ENCODE measurements at regions not wholly inside any gene's neighbourhood (a gene's known extent, or its start where the extent isn't known, plus 50 kb on each side); places are given as distances from the start of the nearest gene placed in this dataset.
A peak's percentile ranks its signal among the peaks of the same experiment; 100 is the strongest.
"Not testable (repeated sequence)": the region's sequence is repeated elsewhere in the genome, so short reads cannot be mapped to it uniquely, and the experiment has no call there.

DNA sequence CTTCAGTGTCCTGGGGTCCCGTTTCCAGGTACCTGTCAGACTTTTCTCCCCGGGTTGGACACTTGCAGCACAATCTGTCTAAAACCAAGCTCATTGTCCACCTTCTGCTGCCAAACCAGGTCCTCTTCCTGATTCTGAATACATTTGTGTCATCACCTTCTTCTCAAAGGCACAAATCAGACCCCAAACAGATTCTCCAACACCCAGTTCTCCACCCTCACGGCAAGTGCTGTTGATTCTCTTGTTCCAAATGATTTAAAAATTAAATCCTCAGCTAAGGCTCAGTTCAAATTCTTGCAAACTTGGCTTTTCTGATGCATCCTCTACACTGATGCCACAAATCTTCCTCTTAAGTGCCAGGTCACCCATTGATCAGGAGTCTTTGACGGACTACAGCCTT lies 122.5 kb upstream of the LDB2 start:
- Histone ChIP-seq H3K4me1 (replicated peaks in 1 of 2) (no peaks in the 10 kb centered on the region), H3K36me3 (replicated peaks in 1 of 2) (no peaks in the 10 kb centered on the region), H3K27ac (no peak overlapping the region), H3K27me3 (no peaks in the 10 kb centered on the region), H3K9me3 (replicated peaks in 1 of 3) (no peaks in the 10 kb centered on the region), H3K4me3 (no peak overlapping the region)
- WGBS, 4 donors = 70 to 91% (median 86%) methylated on average over 4 of the region's 4 CpGs
- intact Hi-C loops (cut with DNase I) = no loop called here
- TF ChIP-seq, protein P1, sequence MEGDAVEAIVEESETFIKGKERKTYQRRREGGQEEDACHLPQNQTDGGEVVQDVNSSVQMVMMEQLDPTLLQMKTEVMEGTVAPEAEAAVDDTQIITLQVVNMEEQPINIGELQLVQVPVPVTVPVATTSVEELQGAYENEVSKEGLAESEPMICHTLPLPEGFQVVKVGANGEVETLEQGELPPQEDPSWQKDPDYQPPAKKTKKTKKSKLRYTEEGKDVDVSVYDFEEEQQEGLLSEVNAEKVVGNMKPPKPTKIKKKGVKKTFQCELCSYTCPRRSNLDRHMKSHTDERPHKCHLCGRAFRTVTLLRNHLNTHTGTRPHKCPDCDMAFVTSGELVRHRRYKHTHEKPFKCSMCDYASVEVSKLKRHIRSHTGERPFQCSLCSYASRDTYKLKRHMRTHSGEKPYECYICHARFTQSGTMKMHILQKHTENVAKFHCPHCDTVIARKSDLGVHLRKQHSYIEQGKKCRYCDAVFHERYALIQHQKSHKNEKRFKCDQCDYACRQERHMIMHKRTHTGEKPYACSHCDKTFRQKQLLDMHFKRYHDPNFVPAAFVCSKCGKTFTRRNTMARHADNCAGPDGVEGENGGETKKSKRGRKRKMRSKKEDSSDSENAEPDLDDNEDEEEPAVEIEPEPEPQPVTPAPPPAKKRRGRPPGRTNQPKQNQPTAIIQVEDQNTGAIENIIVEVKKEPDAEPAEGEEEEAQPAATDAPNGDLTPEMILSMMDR (IDR thresholded peaks at IDR 0.05) = no peak
- no peak for TF ChIP-seq POLR2A (IDR thresholded peaks at IDR 0.05)
- DNase-seq = no peak

GRCh38 chr4:17020451-17020850 lies 122.0 kb upstream of the LDB2 start:
- Histone ChIP-seq H3K9me3 (replicated peaks in 1 of 3) (no peaks in the 10 kb centered on the region), H3K4me3 (no peak overlapping the region), H3K36me3 (replicated peaks in 1 of 2) (no peaks in the 10 kb centered on the region), H3K4me1 (replicated peaks in 1 of 2) (no peaks in the 10 kb centered on the region), H3K27ac (no peak overlapping the region), H3K27me3 (no peaks in the 10 kb centered on the region)
- DNase-seq = no peak
- TF ChIP-seq, protein P1 (IDR thresholded peaks at IDR 0.05) = no peak
- no peak for TF ChIP-seq POLR2A (IDR thresholded peaks at IDR 0.05)
- intact Hi-C loops (cut with DNase I) = no loop called here
- WGBS, 4 donors = 89 to 94% (median 92%) methylated on average over 1 of the region's 1 CpG

DNA sequence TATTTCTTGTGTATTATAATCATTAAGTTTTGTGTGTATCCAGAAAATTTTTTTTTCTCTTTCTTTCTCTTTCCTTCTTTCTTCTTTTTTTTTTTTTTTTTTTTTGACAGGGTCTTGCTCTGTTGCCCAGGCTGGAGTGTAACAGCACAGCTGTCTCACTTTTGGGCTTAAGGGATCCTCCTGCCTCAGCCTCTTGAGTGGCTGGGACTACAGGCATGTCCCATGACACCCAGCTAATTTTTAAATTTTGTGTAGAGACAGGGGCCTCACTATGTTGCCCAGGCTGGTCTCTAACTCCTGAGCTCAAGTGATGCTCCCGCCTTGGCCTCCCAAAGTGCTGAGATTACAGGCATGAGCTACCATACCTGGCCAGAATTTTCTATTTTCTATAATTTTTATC lies 120.2 kb upstream of the LDB2 start:
- H3K27me3 ChIP-seq; DNase-seq; H3K36me3 ChIP-seq (replicated peaks in 1 of 2); H3K27ac ChIP-seq; H3K4me3 ChIP-seq; H3K9me3 ChIP-seq (replicated peaks in 1 of 3); intact Hi-C loops (cut with DNase I); H3K4me1 ChIP-seq (replicated peaks in 1 of 2): not testable (repeated sequence)
- WGBS, 4 donors = 94 to 100% (median 96%) methylated on average over 1 of the region's 1 CpG

- no peaks in the 10 kb centered on the region for H3K36me3 ChIP-seq (replicated peaks in 1 of 2)
- no peaks in the 10 kb centered on the region for H3K4me1 ChIP-seq (replicated peaks in 1 of 2)
- TF ChIP-seq, protein P1 (IDR thresholded peaks at IDR 0.05) = no peak
- no peak for TF ChIP-seq POLR2A (IDR thresholded peaks at IDR 0.05)
- H3K27ac ChIP-seq = peak overlapping the region in 1 of 5 donors; percentile 6
- H3K4me3 ChIP-seq = no peak overlapping the region
- H3K9me3 ChIP-seq (replicated peaks in 1 of 3) = no peaks in the 10 kb centered on the region
- peak in 1 of 7 donors; percentile 8 for DNase-seq
- no peaks in the 10 kb centered on the region for H3K27me3 ChIP-seq
- 24 to 33% (median 29%) methylated on average over 3 of the region's 3 CpGs for WGBS, 4 donors
- intact Hi-C loops (cut with DNase I) = no loop called here
These were observed 119.6 kb upstream of the LDB2 start for GRCh38 chr4:17018013-17018412.

DNA sequence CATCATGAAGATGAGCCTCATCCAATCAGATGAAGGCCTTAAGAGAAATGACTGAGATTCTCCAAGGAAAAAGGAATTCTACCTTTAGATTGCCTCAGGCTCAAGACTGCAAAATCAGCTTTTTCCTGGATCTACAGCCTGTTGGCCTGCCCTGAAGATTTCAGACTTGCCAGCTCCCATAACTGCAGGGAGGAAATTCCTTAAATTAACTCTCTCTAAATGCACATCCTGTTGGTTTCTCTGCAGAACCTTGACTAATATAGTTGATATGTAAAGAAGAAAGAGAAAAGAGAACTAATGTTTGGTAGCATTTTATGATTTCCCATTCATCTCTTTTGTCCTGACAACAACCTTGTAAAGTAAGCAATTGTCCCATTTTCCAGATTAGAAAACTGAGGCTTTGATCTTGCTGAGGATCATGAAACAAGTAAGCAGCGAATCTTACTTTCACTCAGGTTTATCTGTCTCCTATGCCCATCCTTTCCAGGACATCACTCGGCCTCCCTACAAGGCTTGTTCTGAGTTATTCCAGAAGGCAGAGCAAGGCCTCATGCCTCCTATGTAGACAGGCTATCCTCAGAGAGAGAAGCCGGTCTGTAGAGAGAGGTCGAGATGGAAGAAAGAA lies 115.0 kb upstream of the LDB2 start:
- 87 to 92% (median 91%) methylated on average over 4 of the region's 4 CpGs for WGBS, 4 donors
- TF ChIP-seq POLR2A (IDR thresholded peaks at IDR 0.05) = no peak
- TF ChIP-seq, protein P1 (IDR thresholded peaks at IDR 0.05) = no peak
- DNase-seq = no peak
- Histone ChIP-seq H3K9me3 (replicated peaks in 1 of 3) (no peaks in the 10 kb centered on the region), H3K36me3 (replicated peaks in 1 of 2) (no peaks in the 10 kb centered on the region), H3K27ac (no peak overlapping the region), H3K4me1 (replicated peaks in 1 of 2) (no peaks in the 10 kb centered on the region), H3K4me3 (no peak overlapping the region), H3K27me3 (no peaks in the 10 kb centered on the region)
- intact Hi-C loops (cut with DNase I) = no loop called here
